ENCODE measurements at regions not wholly inside any gene's neighbourhood (a gene's known extent, or its start where the extent isn't known, plus 50 kb on each side); places are given as distances from the start of the nearest gene placed in this dataset.
A peak's percentile ranks its signal among the peaks of the same experiment; 100 is the strongest.

DNA sequence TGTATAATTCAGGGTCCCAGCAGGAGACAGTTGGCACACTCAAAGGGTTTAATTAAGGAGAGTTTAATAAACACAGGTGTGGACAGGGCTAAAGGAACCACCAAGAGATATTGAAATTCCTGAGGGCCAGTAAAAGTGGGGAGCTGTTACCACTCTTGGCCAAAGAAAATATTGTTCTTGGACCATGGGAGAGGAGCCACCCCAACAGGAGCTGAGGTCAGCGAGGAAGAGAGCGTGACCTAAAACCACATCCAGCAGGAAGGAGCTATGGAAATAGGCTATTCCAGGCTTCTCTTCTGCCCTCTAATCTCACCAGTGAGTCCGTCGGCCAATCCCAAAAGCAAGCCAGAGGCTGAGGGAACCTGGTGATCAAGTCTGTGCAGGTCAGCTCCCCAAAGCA is 390.8 kb downstream of the MED13L start:
- no peak overlapping the region for H3K9ac ChIP-seq (ENCODE audit: low read length)
- no peak overlapping the region for H2BK5ac ChIP-seq (ENCODE audit: low read depth, low read length, poor library complexity)
- H3K18ac ChIP-seq (ENCODE audit: low read length) = no peak overlapping the region
- H2BK12ac ChIP-seq (ENCODE audit: low read length) = no peak overlapping the region
- no peak for DNase-seq
- peaks cover 8% of the 10 kb centered on the region for H3K79me1 ChIP-seq (ENCODE audit: low read length)
- H3K23ac ChIP-seq (ENCODE audit: low read length) = no peak overlapping the region
- H3K4me1 ChIP-seq (ENCODE audit: control insufficient read depth in 1 of 2, insufficient read depth in 2 of 2, low read length in 2 of 2) = peaks cover 4 to 14% of the 10 kb centered on the region in 2 experiments
- H3K4ac ChIP-seq (ENCODE audit: low read depth, low read length) = no peak overlapping the region
- no peaks in the 10 kb centered on the region for H3K27me3 ChIP-seq (ENCODE audit: insufficient read depth, low read length)
- no CpG with 5 or more reads among the region's 4 CpGs for WGBS (ENCODE audit: extremely low coverage, insufficient coverage, insufficient read length)
- no peaks in the 10 kb centered on the region for H3K36me3 ChIP-seq (ENCODE audit: control insufficient read depth in 1 of 2, insufficient read depth in 2 of 2, low read length in 2 of 2)
- H3K14ac ChIP-seq (ENCODE audit: low read length) = no peak overlapping the region
- no peak overlapping the region for H2AK5ac ChIP-seq (ENCODE audit: low read length)
- H2BK120ac ChIP-seq (ENCODE audit: insufficient read depth, low read length, poor library complexity) = no peak overlapping the region
- H3K27ac ChIP-seq (ENCODE audit: low read depth, low read length) = no peak overlapping the region
- H3K9me3 ChIP-seq (ENCODE audit: insufficient read depth, low read depth, low read length) = no peaks in the 10 kb centered on the region
- H2AFZ ChIP-seq (ENCODE audit: insufficient read depth, low read length, poor library complexity) = no peak overlapping the region
- H3K4me2 ChIP-seq (ENCODE audit: low read length) = no peak overlapping the region
- no peaks in the 10 kb centered on the region for H3K79me2 ChIP-seq (ENCODE audit: control insufficient read depth, insufficient read depth, low read length, poor library complexity)
- no peak overlapping the region for H3K4me3 ChIP-seq (ENCODE audit: low read depth, low read length)
- no peak overlapping the region for H4K12ac ChIP-seq (ENCODE audit: low read depth, low read length)
- H4K8ac ChIP-seq (ENCODE audit: low read depth, low read length) = no peak overlapping the region
- no peak overlapping the region for H4K91ac ChIP-seq (ENCODE audit: low read depth, low read length)

DNA sequence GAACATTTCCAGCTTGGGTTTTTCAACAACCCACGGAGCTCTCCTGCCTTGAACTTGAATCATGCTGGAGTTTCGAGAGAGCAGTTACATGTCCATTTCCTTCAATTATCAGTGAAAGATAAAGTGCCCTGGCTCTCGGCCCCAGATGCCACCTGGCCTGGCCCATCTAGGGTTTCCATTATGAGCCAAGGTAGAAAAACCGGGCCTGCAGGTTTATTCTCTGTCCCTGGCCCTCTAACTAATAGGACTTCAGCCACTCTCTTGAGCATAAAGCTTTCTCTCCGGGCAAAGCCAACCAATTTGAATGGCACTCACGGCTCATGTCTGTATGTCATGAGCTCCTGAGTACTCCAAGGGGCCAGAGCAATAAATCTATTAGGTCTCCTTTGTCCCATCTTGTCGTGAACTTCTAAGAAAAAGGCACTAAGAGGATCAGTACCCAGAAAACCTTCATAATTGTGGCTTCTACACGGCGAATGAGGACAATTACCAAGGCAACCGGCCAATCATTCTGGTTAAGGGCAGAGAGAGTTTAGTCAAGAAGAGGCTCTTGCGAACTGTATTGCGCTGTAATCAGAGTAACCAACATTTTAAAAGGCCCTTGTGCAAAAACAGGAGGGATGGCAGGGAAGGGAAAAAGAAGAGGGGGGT is 392.3 kb downstream of the MED13L start:
- Histone ChIP-seq H3K18ac (ENCODE audit: low read length) (no peak overlapping the region), H4K8ac (ENCODE audit: low read depth, low read length) (no peak overlapping the region), H3K4me2 (ENCODE audit: low read length) (no peak overlapping the region), H2BK5ac (ENCODE audit: low read depth, low read length, poor library complexity) (no peak overlapping the region), H3K9ac (ENCODE audit: low read length) (no peak overlapping the region), H3K23ac (ENCODE audit: low read length) (no peak overlapping the region), H3K4me1 (ENCODE audit: control insufficient read depth in 1 of 2, insufficient read depth in 2 of 2, low read length in 2 of 2) (peaks cover 0 to 6% of the 10 kb centered on the region in 2 experiments), H2AFZ (ENCODE audit: insufficient read depth, low read length, poor library complexity) (no peak overlapping the region), H4K91ac (ENCODE audit: low read depth, low read length) (no peak overlapping the region), H3K27ac (ENCODE audit: low read depth, low read length) (no peak overlapping the region), H2BK12ac (ENCODE audit: low read length) (no peak overlapping the region), H3K36me3 (ENCODE audit: control insufficient read depth in 1 of 2, insufficient read depth in 2 of 2, low read length in 2 of 2) (no peaks in the 10 kb centered on the region), H3K4me3 (ENCODE audit: low read depth, low read length) (no peak overlapping the region), H4K12ac (ENCODE audit: low read depth, low read length) (no peak overlapping the region), H3K79me1 (ENCODE audit: low read length) (peaks cover 3% of the 10 kb centered on the region), H3K4ac (ENCODE audit: low read depth, low read length) (no peak overlapping the region), H3K9me3 (ENCODE audit: insufficient read depth, low read depth, low read length) (no peaks in the 10 kb centered on the region), H3K27me3 (ENCODE audit: insufficient read depth, low read length) (no peaks in the 10 kb centered on the region), H2AK5ac (ENCODE audit: low read length) (no peak overlapping the region), H2BK120ac (ENCODE audit: insufficient read depth, low read length, poor library complexity) (no peak overlapping the region), H3K14ac (ENCODE audit: low read length) (no peak overlapping the region), H3K79me2 (ENCODE audit: control insufficient read depth, insufficient read depth, low read length, poor library complexity) (no peaks in the 10 kb centered on the region)
- peak in 1 of 2 donors; percentile 9 for DNase-seq
- WGBS (ENCODE audit: extremely low coverage, insufficient coverage, insufficient read length) = no CpG with 5 or more reads among the region's 12 CpGs

DNA sequence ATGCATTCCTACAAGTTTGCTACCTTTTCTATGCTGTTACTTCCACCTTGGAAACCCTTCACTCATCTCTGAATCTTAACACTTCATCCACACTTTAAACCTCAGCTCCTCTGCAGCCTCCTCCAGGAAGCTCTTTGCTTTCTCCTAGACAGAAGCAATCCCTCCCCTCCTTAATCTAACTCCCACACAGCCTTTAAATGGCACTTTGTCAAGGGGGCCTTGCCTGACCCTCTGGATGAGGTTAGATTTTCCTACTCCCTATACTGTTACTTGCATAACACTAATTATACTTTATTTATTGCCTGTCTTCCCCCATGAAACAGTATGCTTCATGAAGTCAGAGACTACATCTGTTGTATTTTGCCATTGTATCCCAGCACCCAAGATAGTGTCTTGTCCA is 394.6 kb downstream of the MED13L start:
- Histone ChIP-seq H2BK5ac (ENCODE audit: low read depth, low read length, poor library complexity) (no peak overlapping the region), H3K4ac (ENCODE audit: low read depth, low read length) (no peak overlapping the region), H2BK12ac (ENCODE audit: low read length) (no peak overlapping the region), H3K9me3 (ENCODE audit: insufficient read depth, low read depth, low read length) (no peaks in the 10 kb centered on the region), H3K27me3 (ENCODE audit: insufficient read depth, low read length) (no peaks in the 10 kb centered on the region), H2AFZ (ENCODE audit: insufficient read depth, low read length, poor library complexity) (no peak overlapping the region), H3K4me1 (ENCODE audit: control insufficient read depth in 1 of 2, insufficient read depth in 2 of 2, low read length in 2 of 2) (peaks cover 0 to 6% of the 10 kb centered on the region in 2 experiments), H4K12ac (ENCODE audit: low read depth, low read length) (no peak overlapping the region), H4K91ac (ENCODE audit: low read depth, low read length) (no peak overlapping the region), H3K27ac (ENCODE audit: low read depth, low read length) (no peak overlapping the region), H3K4me3 (ENCODE audit: low read depth, low read length) (no peak overlapping the region), H4K8ac (ENCODE audit: low read depth, low read length) (no peak overlapping the region), H3K4me2 (ENCODE audit: low read length) (no peak overlapping the region), H2BK120ac (ENCODE audit: insufficient read depth, low read length, poor library complexity) (no peak overlapping the region), H3K9ac (ENCODE audit: low read length) (no peak overlapping the region), H3K23ac (ENCODE audit: low read length) (no peak overlapping the region), H3K79me2 (ENCODE audit: control insufficient read depth, insufficient read depth, low read length, poor library complexity) (no peaks in the 10 kb centered on the region), H3K18ac (ENCODE audit: low read length) (no peak overlapping the region), H3K14ac (ENCODE audit: low read length) (no peak overlapping the region), H2AK5ac (ENCODE audit: low read length) (no peak overlapping the region), H3K79me1 (ENCODE audit: low read length) (peaks cover 6% of the 10 kb centered on the region), H3K36me3 (ENCODE audit: control insufficient read depth in 1 of 2, insufficient read depth in 2 of 2, low read length in 2 of 2) (no peaks in the 10 kb centered on the region)
- no peak for DNase-seq

DNA sequence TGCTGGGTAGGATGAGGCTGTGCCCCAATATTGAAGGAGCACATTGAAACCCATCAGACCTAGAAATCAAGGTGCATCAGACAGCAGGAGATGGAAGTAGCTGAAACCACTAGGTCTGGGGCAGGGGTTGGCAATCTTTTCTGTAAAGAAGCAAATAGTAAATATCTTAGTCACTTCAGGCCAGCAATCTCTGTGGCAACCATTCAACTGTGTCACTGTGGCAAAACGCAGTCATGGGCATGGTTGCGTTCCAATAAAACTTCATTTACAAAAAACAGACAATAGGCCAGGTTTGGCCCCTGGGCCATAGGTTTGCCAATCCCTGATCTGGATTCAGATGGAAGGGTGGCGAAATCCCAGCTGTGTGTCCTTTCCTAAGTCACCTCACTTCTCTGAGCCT is 397.3 kb downstream of the MED13L start:
- Histone ChIP-seq H3K79me2 (ENCODE audit: control insufficient read depth, insufficient read depth, low read length, poor library complexity) (no peaks in the 10 kb centered on the region), H3K14ac (ENCODE audit: low read length) (peak overlapping the region; percentile 35), H2BK12ac (ENCODE audit: low read length) (peak overlapping the region; percentile 77), H3K27me3 (ENCODE audit: insufficient read depth, low read length) (no peaks in the 10 kb centered on the region), H3K36me3 (ENCODE audit: control insufficient read depth in 1 of 2, insufficient read depth in 2 of 2, low read length in 2 of 2) (no peaks in the 10 kb centered on the region), H3K4me3 (ENCODE audit: low read depth, low read length) (no peak overlapping the region), H3K18ac (ENCODE audit: low read length) (no peak overlapping the region), H3K9ac (ENCODE audit: low read length) (no peak overlapping the region), H3K79me1 (ENCODE audit: low read length) (peaks cover 9% of the 10 kb centered on the region), H3K4me2 (ENCODE audit: low read length) (no peak overlapping the region), H3K4me1 (ENCODE audit: control insufficient read depth in 1 of 2, insufficient read depth in 2 of 2, low read length in 2 of 2) (peaks cover 3 to 4% of the 10 kb centered on the region in 2 experiments), H4K12ac (ENCODE audit: low read depth, low read length) (no peak overlapping the region), H3K27ac (ENCODE audit: low read depth, low read length) (no peak overlapping the region), H2AK5ac (ENCODE audit: low read length) (peak overlapping the region; percentile 87), H3K9me3 (ENCODE audit: insufficient read depth, low read depth, low read length) (no peaks in the 10 kb centered on the region), H2BK5ac (ENCODE audit: low read depth, low read length, poor library complexity) (no peak overlapping the region), H3K23ac (ENCODE audit: low read length) (no peak overlapping the region), H4K91ac (ENCODE audit: low read depth, low read length) (peak overlapping the region; percentile 42), H3K4ac (ENCODE audit: low read depth, low read length) (no peak overlapping the region), H2BK120ac (ENCODE audit: insufficient read depth, low read length, poor library complexity) (peak overlapping the region; percentile 46), H4K8ac (ENCODE audit: low read depth, low read length) (peak overlapping the region; percentile 25), H2AFZ (ENCODE audit: insufficient read depth, low read length, poor library complexity) (no peak overlapping the region)
- no peak for DNase-seq
- no CpG with 5 or more reads among the region's 3 CpGs for WGBS (ENCODE audit: extremely low coverage, insufficient coverage, insufficient read length)

Measured in trophoblast cell (in vitro differentiated cells and primary cell).